Breast epithelium (tissue), 4 donors: ENCODE measurements at regions not wholly inside any gene's neighbourhood (a gene's known extent, or its start where the extent isn't known, plus 50 kb on each side); places are given as distances from the start of the nearest gene placed in this dataset.

Experiments used
- DNase-seq, 2 donors: peaks; one replicate each; pipeline ENCODE4 v3.0.0-alpha.2; 2019; ENCODE audit warnings: low spot score in 2 of 2
- H3K27ac ChIP-seq, 2 donors: fragments of 200-600 bp; sonication (generic) in 1 of 2; one replicate each; pipeline ENCODE4 v1.5.1; 2016 to 2019; ENCODE audit warnings: mild to moderate bottlenecking in 1 of 2
- H3K27me3 ChIP-seq, 2 donors: fragments of 200-600 bp; sonication (generic) in 1 of 2; one replicate each; pipeline versions ENCODE4 v1.5.1 to v1.6.0; 2017 to 2019; ENCODE audit warnings: control low read depth in 1 of 2, mild to moderate bottlenecking in 1 of 2
- H3K36me3 ChIP-seq: fragments of 200-600 bp; one replicate; pipeline ENCODE4 v1.5.1; 2019
- H3K4me1 ChIP-seq, 2 donors: fragments of 200-600 bp; sonication (generic); one replicate each; pipeline ENCODE4 v1.5.1; 2016 to 2019; ENCODE audit warnings: control low read depth in 1 of 2
- H3K4me3 ChIP-seq, 3 donors: fragments of 200-600 bp; sonication (generic); 1 replicate in 2 of 3; 2 replicates in 1 of 3; pipeline ENCODE4 v1.5.1; 2016 to 2019; ENCODE audit warnings: mild to moderate bottlenecking in 3 of 3, moderate library complexity in 2 of 3
- H3K9me3 ChIP-seq, 2 donors: fragments of 200-600 bp; sonication (generic) in 1 of 2; one replicate each; pipeline ENCODE4 v1.5.1; 2016 to 2019; ENCODE audit warnings: control low read depth in 1 of 2
- POLR2A ChIP-seq: fragments of 450-650 bp; IDR thresholded peaks from one replicate; pipeline ENCODE4 v1.6.1; 2016; ENCODE audit warnings: antibody characterized with exemption, mild to moderate bottlenecking, moderate library complexity
- POLR2AphosphoS5 ChIP-seq, 3 donors: sonication (generic); formaldehyde crosslinking; IDR thresholded peaks; one replicate each; pipeline ENCODE4 v1.6.1; 2017; ENCODE audit warnings: antibody characterized with exemption in 3 of 3
- intact Hi-C: fragments of 100-400 bp; cut with DNase I; formaldehyde crosslinking; loops from one replicate; pipeline ENCODE4 v1.15.1; 2023; ENCODE audit warnings: low total_unique reads
- TF ChIP-seq, protein P1 (sequence below), 3 donors: fragments of 450-650 bp; IDR thresholded peaks; one replicate each; pipeline ENCODE4 v1.5.1; 2016 to 2017; ENCODE audit warnings: antibody characterized with exemption in 3 of 3, mild to moderate bottlenecking in 3 of 3, moderate library complexity in 3 of 3

DNA sequence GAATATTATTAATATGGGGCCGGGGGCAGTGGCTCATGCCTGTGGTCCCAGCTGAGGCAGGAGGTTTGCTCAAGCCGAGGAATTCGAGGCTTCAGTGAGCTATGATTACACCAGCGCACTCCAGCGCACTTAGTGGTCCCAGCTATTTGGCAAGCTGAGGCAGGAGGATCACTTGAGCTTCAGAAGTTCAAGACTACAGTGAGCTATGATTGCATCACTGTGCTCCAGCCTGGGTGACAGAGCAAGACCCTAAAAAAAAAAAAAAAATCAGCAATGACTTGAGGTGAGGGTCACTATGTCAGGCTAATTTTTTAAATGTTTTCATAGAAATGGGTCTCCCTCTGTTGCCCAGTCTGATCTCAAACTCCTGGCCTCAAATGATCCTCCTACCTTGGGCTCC is 243.4 kb downstream of the RBM19 start:
- no peak for DNase-seq
- peaks cover 0 to 53% of the 10 kb centered on the region in 2 donors for H3K27me3 ChIP-seq
- H3K4me3 ChIP-seq = no peak overlapping the region
- no peaks in the 10 kb centered on the region for H3K4me1 ChIP-seq
- intact Hi-C loops = no loop called here
- peaks cover 0 to 12% of the 10 kb centered on the region in 2 donors for H3K9me3 ChIP-seq
- H3K36me3 ChIP-seq = no peaks in the 10 kb centered on the region
- TF ChIP-seq, protein P1, sequence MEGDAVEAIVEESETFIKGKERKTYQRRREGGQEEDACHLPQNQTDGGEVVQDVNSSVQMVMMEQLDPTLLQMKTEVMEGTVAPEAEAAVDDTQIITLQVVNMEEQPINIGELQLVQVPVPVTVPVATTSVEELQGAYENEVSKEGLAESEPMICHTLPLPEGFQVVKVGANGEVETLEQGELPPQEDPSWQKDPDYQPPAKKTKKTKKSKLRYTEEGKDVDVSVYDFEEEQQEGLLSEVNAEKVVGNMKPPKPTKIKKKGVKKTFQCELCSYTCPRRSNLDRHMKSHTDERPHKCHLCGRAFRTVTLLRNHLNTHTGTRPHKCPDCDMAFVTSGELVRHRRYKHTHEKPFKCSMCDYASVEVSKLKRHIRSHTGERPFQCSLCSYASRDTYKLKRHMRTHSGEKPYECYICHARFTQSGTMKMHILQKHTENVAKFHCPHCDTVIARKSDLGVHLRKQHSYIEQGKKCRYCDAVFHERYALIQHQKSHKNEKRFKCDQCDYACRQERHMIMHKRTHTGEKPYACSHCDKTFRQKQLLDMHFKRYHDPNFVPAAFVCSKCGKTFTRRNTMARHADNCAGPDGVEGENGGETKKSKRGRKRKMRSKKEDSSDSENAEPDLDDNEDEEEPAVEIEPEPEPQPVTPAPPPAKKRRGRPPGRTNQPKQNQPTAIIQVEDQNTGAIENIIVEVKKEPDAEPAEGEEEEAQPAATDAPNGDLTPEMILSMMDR (IDR thresholded peaks at IDR 0.05) = no peak
- TF ChIP-seq POLR2AphosphoS5 (IDR thresholded peaks at IDR 0.05) (no peak), POLR2A (no peak)
- H3K27ac ChIP-seq = no peak overlapping the region

GRCh38 chr12:113720629-113721028 is 245.5 kb downstream of the RBM19 start:
- no peak for DNase-seq

DNA sequence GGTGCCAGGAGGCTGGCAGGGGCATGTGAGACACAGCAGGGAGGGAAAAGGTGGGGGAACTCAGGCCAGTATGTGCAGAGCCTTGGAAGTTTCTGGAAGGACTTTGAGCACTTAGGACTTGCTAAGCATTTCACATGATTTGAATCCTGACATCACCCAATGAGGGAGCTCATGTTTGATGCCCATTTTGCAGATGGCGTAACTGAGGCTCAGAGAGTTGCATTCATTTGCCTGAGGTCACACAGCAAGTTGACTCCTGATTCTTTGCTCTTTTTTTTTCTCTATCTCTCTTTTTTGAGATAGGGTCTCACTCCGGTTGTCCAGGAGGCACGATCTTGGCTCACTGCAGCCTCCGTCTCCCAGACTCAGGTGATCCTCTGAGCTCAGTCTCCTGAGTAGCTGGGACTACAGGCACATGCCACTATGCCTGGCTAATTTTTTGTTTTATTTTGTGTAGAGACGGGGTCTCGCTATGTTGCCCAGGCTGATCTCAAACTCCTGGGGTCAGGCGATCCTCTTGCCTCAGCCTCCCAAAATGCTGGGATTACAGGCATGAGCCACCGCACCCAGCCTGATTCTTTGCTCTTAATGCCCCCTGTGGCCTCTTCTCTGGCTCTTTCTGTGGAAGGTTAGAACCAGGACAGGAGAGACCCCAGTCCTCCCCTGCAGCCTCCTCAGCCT is 246.1 kb downstream of the RBM19 start:
- Histone ChIP-seq H3K27me3 (peaks cover 0 to 36% of the 10 kb centered on the region in 2 donors), H3K36me3 (no peaks in the 10 kb centered on the region), H3K4me3 (no peak overlapping the region), H3K27ac (no peak overlapping the region), H3K9me3 (no peaks in the 10 kb centered on the region), H3K4me1 (no peaks in the 10 kb centered on the region)
- TF ChIP-seq, protein P1 (IDR thresholded peaks at IDR 0.05) = no peak
- no peak for TF ChIP-seq POLR2A
- no peak for TF ChIP-seq POLR2AphosphoS5 (IDR thresholded peaks at IDR 0.05)
- intact Hi-C loops = no loop called here
- DNase-seq = no peak

More at GRCh38 chr12:113720629-113721028, 245.5 kb downstream of the RBM19 start:
- Histone ChIP-seq H3K27ac (no peak overlapping the region), H3K27me3 (peaks cover 0 to 38% of the 10 kb centered on the region in 2 donors), H3K4me1 (no peaks in the 10 kb centered on the region), H3K36me3 (no peaks in the 10 kb centered on the region), H3K9me3 (no peaks in the 10 kb centered on the region), H3K4me3 (no peak overlapping the region)
- intact Hi-C loops = no loop called here
- TF ChIP-seq POLR2A (no peak), POLR2AphosphoS5 (IDR thresholded peaks at IDR 0.05) (no peak)
- TF ChIP-seq, protein P1 (IDR thresholded peaks at IDR 0.05) = no peak

DNA sequence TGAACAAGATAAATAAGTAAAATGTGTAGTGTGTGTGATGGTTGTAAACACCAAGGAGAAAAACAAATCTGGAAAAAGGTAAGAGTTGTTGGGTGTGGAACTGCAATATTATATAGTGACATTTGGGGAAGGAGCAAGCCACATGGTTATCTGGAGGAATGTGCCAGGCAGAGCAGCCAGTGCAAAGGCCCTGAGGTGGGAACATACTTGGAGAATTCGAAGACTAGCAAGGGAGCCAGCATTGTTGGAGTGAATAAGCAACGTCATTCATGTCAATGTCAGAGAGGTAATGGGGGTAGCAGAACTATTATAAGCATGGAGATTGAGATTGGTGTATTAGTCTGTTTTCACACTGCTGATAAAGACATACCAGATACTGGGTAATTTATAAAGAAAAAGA is 241.5 kb upstream of the LHX5 start:
- Histone ChIP-seq H3K9me3 (peaks cover 0 to 9% of the 10 kb centered on the region in 2 donors), H3K27ac (no peak overlapping the region), H3K4me3 (no peak overlapping the region), H3K27me3 (peaks cover 0 to 4% of the 10 kb centered on the region in 2 donors), H3K4me1 (no peaks in the 10 kb centered on the region), H3K36me3 (no peaks in the 10 kb centered on the region)
- intact Hi-C loops = no loop called here
- DNase-seq = no peak
- TF ChIP-seq POLR2A (no peak), POLR2AphosphoS5 (IDR thresholded peaks at IDR 0.05) (no peak)
- TF ChIP-seq, protein P1 (IDR thresholded peaks at IDR 0.05) = no peak

- Histone ChIP-seq H3K36me3 (no peaks in the 10 kb centered on the region), H3K4me3 (no peak overlapping the region), H3K27ac (no peak overlapping the region), H3K27me3 (peaks cover 0 to 4% of the 10 kb centered on the region in 2 donors), H3K4me1 (no peaks in the 10 kb centered on the region), H3K9me3 (peaks cover 0 to 9% of the 10 kb centered on the region in 2 donors)
- intact Hi-C loops = no loop called here
- TF ChIP-seq POLR2AphosphoS5 (IDR thresholded peaks at IDR 0.05) = no peak
- TF ChIP-seq, protein P1 (IDR thresholded peaks at IDR 0.05) = no peak
- no peak for TF ChIP-seq POLR2A
- DNase-seq = no peak
These were observed 240.8 kb upstream of the LHX5 start for GRCh38 chr12:113712481-113712880.
